ENCODE measurements at regions not wholly inside any gene's neighbourhood (a gene's known extent, or its start where the extent isn't known, plus 50 kb on each side); places are given as distances from the start of the nearest gene placed in this dataset.

DNA sequence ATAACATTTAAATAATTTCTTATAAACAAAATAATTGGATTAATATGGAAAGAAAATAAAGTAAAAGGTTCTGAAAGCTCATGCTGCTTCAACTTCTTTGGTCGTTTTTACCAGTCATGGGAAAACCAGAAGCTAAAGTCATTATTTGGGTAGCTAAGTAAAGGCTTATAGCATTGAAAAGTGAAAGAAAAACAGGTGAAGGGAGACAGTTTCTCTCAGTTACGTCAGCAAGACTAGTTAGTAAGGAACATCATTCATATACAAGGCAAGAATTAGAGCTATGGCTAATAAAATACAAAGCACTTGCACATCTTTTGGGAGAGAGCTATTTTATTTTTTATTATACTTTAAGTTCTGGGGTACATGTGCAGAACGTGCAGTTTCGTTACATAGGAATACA, 170.3 kb upstream of the SYT10 start:
- no peaks in the 10 kb centered on the region for H3K36me3 Mint-ChIP-seq (ENCODE audit: low read depth, unreplicated experiment)
- TF ChIP-seq, protein P1, sequence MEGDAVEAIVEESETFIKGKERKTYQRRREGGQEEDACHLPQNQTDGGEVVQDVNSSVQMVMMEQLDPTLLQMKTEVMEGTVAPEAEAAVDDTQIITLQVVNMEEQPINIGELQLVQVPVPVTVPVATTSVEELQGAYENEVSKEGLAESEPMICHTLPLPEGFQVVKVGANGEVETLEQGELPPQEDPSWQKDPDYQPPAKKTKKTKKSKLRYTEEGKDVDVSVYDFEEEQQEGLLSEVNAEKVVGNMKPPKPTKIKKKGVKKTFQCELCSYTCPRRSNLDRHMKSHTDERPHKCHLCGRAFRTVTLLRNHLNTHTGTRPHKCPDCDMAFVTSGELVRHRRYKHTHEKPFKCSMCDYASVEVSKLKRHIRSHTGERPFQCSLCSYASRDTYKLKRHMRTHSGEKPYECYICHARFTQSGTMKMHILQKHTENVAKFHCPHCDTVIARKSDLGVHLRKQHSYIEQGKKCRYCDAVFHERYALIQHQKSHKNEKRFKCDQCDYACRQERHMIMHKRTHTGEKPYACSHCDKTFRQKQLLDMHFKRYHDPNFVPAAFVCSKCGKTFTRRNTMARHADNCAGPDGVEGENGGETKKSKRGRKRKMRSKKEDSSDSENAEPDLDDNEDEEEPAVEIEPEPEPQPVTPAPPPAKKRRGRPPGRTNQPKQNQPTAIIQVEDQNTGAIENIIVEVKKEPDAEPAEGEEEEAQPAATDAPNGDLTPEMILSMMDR (IDR thresholded peaks at IDR 0.05; ENCODE audit: insufficient read depth, low read depth, low read length) = no peak
- TF ChIP-seq EZH2 (IDR thresholded peaks at IDR 0.05; ENCODE audit: insufficient read depth, low read length) = no peak

DNA sequence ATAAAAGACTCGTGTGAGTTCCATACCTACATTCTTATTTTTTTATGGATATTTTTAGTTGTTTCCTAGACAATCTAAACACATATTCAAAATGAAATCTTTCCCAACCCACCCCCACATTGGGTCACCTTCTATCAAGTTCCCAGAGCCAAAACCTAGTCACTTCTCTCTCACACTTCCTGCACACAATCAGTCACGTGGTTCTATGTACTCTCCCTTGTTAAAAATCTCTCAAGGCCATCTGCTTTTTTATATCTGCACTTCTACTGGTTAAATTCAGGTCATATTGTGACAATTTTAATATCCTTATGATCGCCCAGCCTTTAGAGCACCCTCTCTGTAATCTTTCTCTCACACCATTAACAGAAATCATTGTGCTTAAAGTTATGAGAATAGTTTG, 175.0 kb upstream of the SYT10 start:
- DNase-seq (ENCODE audit: low read depth) (no peak), FAIRE-seq (no peak)
- no peaks in the 10 kb centered on the region for H3K4me1 Mint-ChIP-seq (ENCODE audit: low read depth, unreplicated experiment)
- Histone ChIP-seq H3K4me2 (ENCODE audit: low read length) (no peak overlapping the region), H3K4me3 (ENCODE audit: insufficient read depth, low read depth, low read length) (no peak overlapping the region), H2AFZ (ENCODE audit: low read depth, low read length) (no peak overlapping the region), H4K20me1 (ENCODE audit: insufficient read depth, low read length) (no peaks in the 10 kb centered on the region), H3K27ac (ENCODE audit: low read depth, low read length) (no peak overlapping the region), H3K79me2 (ENCODE audit: insufficient read depth, low read length) (no peaks in the 10 kb centered on the region), H3K36me3 (ENCODE audit: insufficient read depth, low read length) (no peaks in the 10 kb centered on the region), H3K4me1 (ENCODE audit: insufficient read depth, low read length) (no peaks in the 10 kb centered on the region), H3K9me3 (ENCODE audit: insufficient read depth, low read depth, low read length) (peaks cover 2% of the 10 kb centered on the region), H3K27me3 (ENCODE audit: insufficient read depth, low read length) (no peaks in the 10 kb centered on the region), H3K9ac (ENCODE audit: low read length) (no peak overlapping the region)
- H3K27me3 Mint-ChIP-seq (ENCODE audit: low read depth, unreplicated experiment) = no peaks in the 10 kb centered on the region
- TF ChIP-seq, protein P1 (IDR thresholded peaks at IDR 0.05; ENCODE audit: insufficient read depth, low read depth, low read length) = no peak
- no peak for TF ChIP-seq EZH2 (IDR thresholded peaks at IDR 0.05; ENCODE audit: insufficient read depth, low read length)
- H3K36me3 Mint-ChIP-seq (ENCODE audit: low read depth, unreplicated experiment) = no peaks in the 10 kb centered on the region
- peaks cover 6% of the 10 kb centered on the region for H3K9me3 Mint-ChIP-seq (ENCODE audit: unreplicated experiment)
- no peak overlapping the region for H3K27ac Mint-ChIP-seq (ENCODE audit: unreplicated experiment)
- no peak overlapping the region for H3K4me3 Mint-ChIP-seq (ENCODE audit: unreplicated experiment)

More for the DNA sequence above, 170.3 kb upstream of the SYT10 start:
- H3K4me2 ChIP-seq (ENCODE audit: low read length) = no peak overlapping the region
- Mint-ChIP-seq H3K27me3 (ENCODE audit: low read depth, unreplicated experiment) (no peaks in the 10 kb centered on the region), H3K9me3 (ENCODE audit: unreplicated experiment) (no peaks in the 10 kb centered on the region), H3K4me3 (ENCODE audit: unreplicated experiment) (no peak overlapping the region), H3K27ac (ENCODE audit: unreplicated experiment) (no peak overlapping the region), H3K4me1 (ENCODE audit: low read depth, unreplicated experiment) (no peaks in the 10 kb centered on the region)
- no peak for FAIRE-seq
- no peak for DNase-seq (ENCODE audit: low read depth)
- H4K20me1 ChIP-seq (ENCODE audit: insufficient read depth, low read length) = no peaks in the 10 kb centered on the region
- H2AFZ ChIP-seq (ENCODE audit: low read depth, low read length) = no peak overlapping the region
- no peak overlapping the region for H3K27ac ChIP-seq (ENCODE audit: low read depth, low read length)
- H3K9ac ChIP-seq (ENCODE audit: low read length) = no peak overlapping the region
- H3K4me1 ChIP-seq (ENCODE audit: insufficient read depth, low read length) = no peaks in the 10 kb centered on the region
- H3K4me3 ChIP-seq (ENCODE audit: insufficient read depth, low read depth, low read length) = no peak overlapping the region
- H3K36me3 ChIP-seq (ENCODE audit: insufficient read depth, low read length) = no peaks in the 10 kb centered on the region
- no peaks in the 10 kb centered on the region for H3K9me3 ChIP-seq (ENCODE audit: insufficient read depth, low read depth, low read length)
- H3K79me2 ChIP-seq (ENCODE audit: insufficient read depth, low read length) = no peaks in the 10 kb centered on the region
- H3K27me3 ChIP-seq (ENCODE audit: insufficient read depth, low read length) = no peaks in the 10 kb centered on the region

DNA sequence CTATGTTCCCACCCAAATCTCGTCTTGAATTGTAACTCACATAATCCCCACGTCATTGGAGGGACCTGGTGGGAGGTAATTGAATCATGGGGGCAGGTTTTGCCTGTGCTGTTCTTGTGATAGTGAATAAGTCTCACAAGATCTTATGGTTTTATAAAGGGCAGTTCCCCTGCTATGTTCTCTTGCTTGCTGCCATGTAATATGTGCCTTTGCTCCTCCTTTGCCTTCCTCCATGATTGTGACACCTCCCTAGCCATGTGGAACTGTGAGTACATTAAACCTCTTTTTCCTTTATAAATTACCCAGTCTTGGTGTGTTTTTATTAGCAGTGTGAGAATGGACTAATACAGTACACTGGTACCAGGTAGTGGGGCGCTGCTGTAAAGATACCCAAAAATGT, 177.6 kb upstream of the SYT10 start:
- Histone ChIP-seq H3K4me3 (ENCODE audit: insufficient read depth, low read depth, low read length) (no peak overlapping the region), H3K9me3 (ENCODE audit: insufficient read depth, low read depth, low read length) (peaks cover 2% of the 10 kb centered on the region), H3K4me1 (ENCODE audit: insufficient read depth, low read length) (no peaks in the 10 kb centered on the region), H4K20me1 (ENCODE audit: insufficient read depth, low read length) (no peaks in the 10 kb centered on the region), H3K79me2 (ENCODE audit: insufficient read depth, low read length) (no peaks in the 10 kb centered on the region), H2AFZ (ENCODE audit: low read depth, low read length) (no peak overlapping the region), H3K9ac (ENCODE audit: low read length) (no peak overlapping the region), H3K27me3 (ENCODE audit: insufficient read depth, low read length) (no peaks in the 10 kb centered on the region), H3K27ac (ENCODE audit: low read depth, low read length) (no peak overlapping the region), H3K4me2 (ENCODE audit: low read length) (no peak overlapping the region), H3K36me3 (ENCODE audit: insufficient read depth, low read length) (no peaks in the 10 kb centered on the region)
- Mint-ChIP-seq H3K27ac (ENCODE audit: unreplicated experiment) (no peak overlapping the region), H3K36me3 (ENCODE audit: low read depth, unreplicated experiment) (no peaks in the 10 kb centered on the region), H3K4me3 (ENCODE audit: unreplicated experiment) (no peak overlapping the region), H3K9me3 (ENCODE audit: unreplicated experiment) (peaks cover 6% of the 10 kb centered on the region), H3K27me3 (ENCODE audit: low read depth, unreplicated experiment) (no peaks in the 10 kb centered on the region), H3K4me1 (ENCODE audit: low read depth, unreplicated experiment) (no peaks in the 10 kb centered on the region)
- no peak for FAIRE-seq
- TF ChIP-seq, protein P1 (IDR thresholded peaks at IDR 0.05; ENCODE audit: insufficient read depth, low read depth, low read length) = no peak
- no peak for TF ChIP-seq EZH2 (IDR thresholded peaks at IDR 0.05; ENCODE audit: insufficient read depth, low read length)
- no peak for DNase-seq (ENCODE audit: low read depth)

All from astrocyte (in vitro differentiated cells and primary cell).